Endodermal cell (in vitro differentiated cells): ENCODE measurements at regions not wholly inside any gene's neighbourhood (a gene's known extent, or its start where the extent isn't known, plus 50 kb on each side); places are given as distances from the start of the nearest gene placed in this dataset.

ENCODE experiments used
- DNase-seq: peaks from one replicate; pipeline ENCODE4 v3.0.0-alpha.2; 2017
- H3K27ac ChIP-seq: 2 replicates; pipeline ENCODE4 v1.5.1; 2013; ENCODE audit warnings: mild to moderate bottlenecking, low read depth, low read length, moderate library complexity
- H3K27me3 ChIP-seq: 2 replicates; pipeline ENCODE4 v1.6.1; 2013; ENCODE audit warnings: mild to moderate bottlenecking, low read length, moderate library complexity; ENCODE audit not compliant: insufficient read depth, control insufficient read depth, poor library complexity, severe bottlenecking
- H3K36me3 ChIP-seq: 2 replicates; pipeline ENCODE4 v1.7.0; 2013; ENCODE audit warnings: mild to moderate bottlenecking, low read length, moderate library complexity; ENCODE audit not compliant: control insufficient read depth, insufficient read depth
- H3K4me1 ChIP-seq: one replicate; pipeline ENCODE4 v1.7.0; 2013; ENCODE audit warnings: low read length; ENCODE audit not compliant: control insufficient read depth, insufficient read depth
- H3K4me3 ChIP-seq: 2 replicates; pipeline ENCODE4 v1.5.1; 2013; ENCODE audit warnings: mild to moderate bottlenecking, low read length, moderate library complexity
- H3K9ac ChIP-seq: 2 replicates; pipeline ENCODE4 v1.6.1; 2013; ENCODE audit warnings: mild to moderate bottlenecking, low read length, moderate library complexity; ENCODE audit not compliant: poor library complexity, severe bottlenecking; ENCODE audit errors: extremely low read depth
- H3K9me3 ChIP-seq: 2 replicates; pipeline ENCODE4 v1.6.1; 2013; ENCODE audit warnings: mild to moderate bottlenecking, low read length, moderate library complexity; ENCODE audit not compliant: control insufficient read depth
- H3K27ac Mint-ChIP-seq: 2 replicates; pipeline ENCODE4 v1.8.0; 2020; ENCODE audit warnings: mixed read lengths
- H3K27me3 Mint-ChIP-seq: 2 replicates; pipeline ENCODE4 v1.8.0; 2021; ENCODE audit warnings: mild to moderate bottlenecking, mixed read lengths; ENCODE audit not compliant: insufficient read depth
- H3K36me3 Mint-ChIP-seq: 2 replicates; pipeline ENCODE4 v1.8.0; 2020; ENCODE audit warnings: low read depth, mixed read lengths
- H3K4me1 Mint-ChIP-seq: 2 replicates; pipeline ENCODE4 v1.8.0; 2020; ENCODE audit warnings: mixed read lengths
- H3K4me3 Mint-ChIP-seq: 2 replicates; pipeline ENCODE4 v1.8.0; 2020; ENCODE audit warnings: mild to moderate bottlenecking, moderate library complexity, mixed read lengths
- H3K9me3 Mint-ChIP-seq: 2 replicates; pipeline ENCODE4 v1.8.0; 2020; ENCODE audit warnings: mild to moderate bottlenecking, mixed read lengths
- WGBS, 2 experiments: methylation state at CpG; one replicate each; pipeline versions ENCODE4 v1.1.5 to v1.1.7; 2013; ENCODE audit warnings: missing lambda C conversion rate in 2 of 2, mixed read lengths in 1 of 2; ENCODE audit not compliant: insufficient coverage in 1 of 2, insufficient read length in 1 of 2; 5-methylcytosine and 5-hydroxymethylcytosine counted together
- TF ChIP-seq, protein P1 (sequence below): fragments of 200-600 bp; sonication (generic); conservative IDR thresholded peaks from 2 replicates; pipeline ENCODE4 v1.5.0; 2021; ENCODE audit warnings: antibody characterized with exemption, mild to moderate bottlenecking

GRCh38 chr5:92980491-92980890 lies 600.5 kb downstream of the NR2F1-AS1 start:
- 90 to 91% methylated on average over 2 to 3 of the region's 3 CpGs for WGBS, 2 experiments
- Mint-ChIP-seq H3K4me3 (no peak overlapping the region), H3K27me3 (peaks cover 5% of the 10 kb centered on the region), H3K9me3 (no peaks in the 10 kb centered on the region), H3K27ac (no peak overlapping the region), H3K36me3 (no peaks in the 10 kb centered on the region), H3K4me1 (peaks cover 12% of the 10 kb centered on the region)
- DNase-seq = no peak
- TF ChIP-seq, protein P1, sequence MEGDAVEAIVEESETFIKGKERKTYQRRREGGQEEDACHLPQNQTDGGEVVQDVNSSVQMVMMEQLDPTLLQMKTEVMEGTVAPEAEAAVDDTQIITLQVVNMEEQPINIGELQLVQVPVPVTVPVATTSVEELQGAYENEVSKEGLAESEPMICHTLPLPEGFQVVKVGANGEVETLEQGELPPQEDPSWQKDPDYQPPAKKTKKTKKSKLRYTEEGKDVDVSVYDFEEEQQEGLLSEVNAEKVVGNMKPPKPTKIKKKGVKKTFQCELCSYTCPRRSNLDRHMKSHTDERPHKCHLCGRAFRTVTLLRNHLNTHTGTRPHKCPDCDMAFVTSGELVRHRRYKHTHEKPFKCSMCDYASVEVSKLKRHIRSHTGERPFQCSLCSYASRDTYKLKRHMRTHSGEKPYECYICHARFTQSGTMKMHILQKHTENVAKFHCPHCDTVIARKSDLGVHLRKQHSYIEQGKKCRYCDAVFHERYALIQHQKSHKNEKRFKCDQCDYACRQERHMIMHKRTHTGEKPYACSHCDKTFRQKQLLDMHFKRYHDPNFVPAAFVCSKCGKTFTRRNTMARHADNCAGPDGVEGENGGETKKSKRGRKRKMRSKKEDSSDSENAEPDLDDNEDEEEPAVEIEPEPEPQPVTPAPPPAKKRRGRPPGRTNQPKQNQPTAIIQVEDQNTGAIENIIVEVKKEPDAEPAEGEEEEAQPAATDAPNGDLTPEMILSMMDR = no peak
- Histone ChIP-seq H3K9ac (no peak overlapping the region), H3K27ac (peak overlapping the region; percentile 74), H3K36me3 (no peaks in the 10 kb centered on the region), H3K4me3 (no peak overlapping the region), H3K9me3 (no peaks in the 10 kb centered on the region), H3K4me1 (peaks cover 14% of the 10 kb centered on the region), H3K27me3 (no peaks in the 10 kb centered on the region)

GRCh38 chr5:92979716-92980115 lies 601.3 kb downstream of the NR2F1-AS1 start:
- no peak overlapping the region for H3K9ac ChIP-seq
- H3K27me3 Mint-ChIP-seq = peaks cover 5% of the 10 kb centered on the region
- peak overlapping the region; percentile 74 for H3K27ac ChIP-seq
- no peaks in the 10 kb centered on the region for H3K36me3 Mint-ChIP-seq
- H3K4me3 ChIP-seq = no peak overlapping the region
- H3K4me1 Mint-ChIP-seq = peaks cover 12% of the 10 kb centered on the region
- no peaks in the 10 kb centered on the region for H3K9me3 ChIP-seq
- peaks cover 14% of the 10 kb centered on the region for H3K4me1 ChIP-seq
- TF ChIP-seq, protein P1 = no peak
- H3K4me3 Mint-ChIP-seq = no peak overlapping the region
- no peaks in the 10 kb centered on the region for H3K36me3 ChIP-seq
- DNase-seq = no peak
- no peaks in the 10 kb centered on the region for H3K27me3 ChIP-seq
- H3K9me3 Mint-ChIP-seq = no peaks in the 10 kb centered on the region
- H3K27ac Mint-ChIP-seq = no peak overlapping the region
- WGBS, 2 experiments = 78% methylated on average over 1 of the region's 1 CpG; no CpG with 5 or more reads in 1 of the 2 experiments

GRCh38 chr5:92977846-92978540 lies 603.0 kb downstream of the NR2F1-AS1 start:
- H3K4me1 Mint-ChIP-seq = peaks cover 10% of the 10 kb centered on the region

More at GRCh38 chr5:92977846-92978540, 603.0 kb downstream of the NR2F1-AS1 start:
- no peak overlapping the region for H3K9ac ChIP-seq
- H3K4me3 Mint-ChIP-seq = no peak overlapping the region
- no peaks in the 10 kb centered on the region for H3K36me3 ChIP-seq
- H3K27ac Mint-ChIP-seq = no peak overlapping the region
- H3K9me3 Mint-ChIP-seq = no peaks in the 10 kb centered on the region
- DNase-seq = no peak
- 88 to 92% methylated on average over 2 to 3 of the region's 3 CpGs for WGBS, 2 experiments
- H3K4me3 ChIP-seq = no peak overlapping the region
- peaks cover 4% of the 10 kb centered on the region for H3K27me3 Mint-ChIP-seq
- H3K27me3 ChIP-seq = no peaks in the 10 kb centered on the region
- no peaks in the 10 kb centered on the region for H3K36me3 Mint-ChIP-seq
- TF ChIP-seq, protein P1 = no peak
- H3K4me1 ChIP-seq = peaks cover 14% of the 10 kb centered on the region
- H3K9me3 ChIP-seq = no peaks in the 10 kb centered on the region
- H3K27ac ChIP-seq = peak overlapping the region; percentile 69
